Transverse colon (tissue), 4 donors: ENCODE measurements at regions not wholly inside any gene's neighbourhood (a gene's known extent, or its start where the extent isn't known, plus 50 kb on each side); places are given as distances from the start of the nearest gene placed in this dataset.

Experiments used
- CTCF ChIP-seq, 5 experiments: fragments of 200-600 bp in 3 of 5; fragments of 450-650 bp in 2 of 5; sonication (generic) in 3 of 5; IDR thresholded peaks; 1 replicate in 2 of 5; 2 replicates in 3 of 5; pipeline ENCODE4 v1.5.1; 2016 to 2017; ENCODE audit warnings: antibody characterized with exemption in 5 of 5, inconsistent platforms in 3 of 5, mild to moderate bottlenecking in 2 of 5, moderate library complexity in 1 of 5
- EP300 ChIP-seq: sonication (generic); formaldehyde crosslinking; IDR thresholded peaks from one replicate; pipeline ENCODE4 v1.6.1; 2017; ENCODE audit warnings: antibody characterized with exemption, low read depth
- POLR2A ChIP-seq: fragments of 450-650 bp; IDR thresholded peaks from one replicate; pipeline ENCODE4 v1.6.1; 2016; ENCODE audit warnings: antibody characterized with exemption, mild to moderate bottlenecking, moderate library complexity
- POLR2AphosphoS5 ChIP-seq, 3 donors: sonication (generic); formaldehyde crosslinking; IDR thresholded peaks; one replicate each; pipeline ENCODE4 v1.6.1; 2016; ENCODE audit warnings: antibody characterized with exemption in 3 of 3

- TF ChIP-seq POLR2A (no peak), CTCF (IDR thresholded peaks at IDR 0.05) (no peak), POLR2AphosphoS5 (IDR thresholded peaks at IDR 0.05) (no peak), EP300 (no peak)
Measured at GRCh38 chr4:20509315-20509714, 190.9 kb upstream of the PACRGL start.
